NB4 (cell line): ENCODE measurements at regions not wholly inside any gene's neighbourhood (a gene's known extent, or its start where the extent isn't known, plus 50 kb on each side); places are given as distances from the start of the nearest gene placed in this dataset.
A peak's percentile ranks its signal among the peaks of the same experiment; 100 is the strongest.

Experiments
- DNase-seq: peaks from one replicate; pipeline ENCODE4 v3.0.0; 2010; ENCODE audit warnings: low read depth
- H3K4me3 ChIP-seq: one replicate; pipeline ENCODE4 v1.5.1; 2011; ENCODE audit warnings: mild to moderate bottlenecking, low read depth, low read length, moderate library complexity
- CTCF ChIP-seq: IDR thresholded peaks from one replicate; pipeline ENCODE4 v1.5.1; 2012; ENCODE audit warnings: low read depth, low read length
- MAX ChIP-seq: IDR thresholded peaks from 2 replicates; pipeline ENCODE4 v1.6.1; 2011; ENCODE audit warnings: low read depth, low read length
- MYC ChIP-seq: IDR thresholded peaks from 2 replicates; pipeline ENCODE4 v1.6.1; 2011; ENCODE audit warnings: low read depth, low read length
- POLR2A ChIP-seq: IDR thresholded peaks from 2 replicates; pipeline ENCODE4 v1.6.1; 2011; ENCODE audit warnings: mild to moderate bottlenecking; ENCODE audit not compliant: insufficient read length; ENCODE audit errors: extremely low read depth

GRCh38 chr3:152204218-152204617 is 64.5 kb upstream of the MBNL1 start:
- peak overlapping the region; percentile 77 for H3K4me3 ChIP-seq

DNA sequence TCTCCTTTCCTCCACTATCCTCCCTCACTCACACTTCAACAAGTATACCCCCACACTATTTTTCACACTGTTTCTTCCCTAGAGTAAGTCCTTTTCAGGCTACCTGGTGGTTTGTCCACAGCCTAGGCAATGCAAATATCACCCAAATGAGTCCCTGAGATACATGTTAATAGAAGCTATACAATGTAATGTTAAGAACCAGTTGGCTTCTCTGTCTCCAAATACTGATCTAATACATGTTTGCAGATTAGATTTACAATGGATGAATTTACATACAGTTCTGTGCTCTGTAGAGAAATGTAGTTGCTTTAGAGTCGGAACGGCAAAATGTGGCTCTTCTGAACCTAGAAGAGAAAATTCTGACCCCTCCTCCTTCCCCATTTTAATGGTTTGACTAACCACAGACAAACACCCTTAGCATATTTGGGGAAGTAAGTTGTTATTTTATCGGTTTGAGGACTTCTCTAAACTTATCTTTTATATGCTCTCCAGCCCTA is 63.6 kb upstream of the MBNL1 start:
- TF ChIP-seq MAX = no peak
- no peak for TF ChIP-seq CTCF
- TF ChIP-seq POLR2A = peak; percentile 44
- TF ChIP-seq MYC = no peak
- H3K4me3 ChIP-seq = peak overlapping the region; percentile 77
- peak; percentile 92 for DNase-seq

More at GRCh38 chr3:152204218-152204617, 64.5 kb upstream of the MBNL1 start:
- TF ChIP-seq MYC = no peak
- TF ChIP-seq MAX = no peak
- no peak for TF ChIP-seq CTCF
- TF ChIP-seq POLR2A = no peak
- peak; percentile 40 for DNase-seq

- H3K4me3 ChIP-seq = no peak overlapping the region
- no peak for DNase-seq
- TF ChIP-seq CTCF = no peak
- no peak for TF ChIP-seq MYC
- no peak for TF ChIP-seq POLR2A
- TF ChIP-seq MAX = no peak
Measured at GRCh38 chr3:152206243-152206760, 62.4 kb upstream of the MBNL1 start.

- DNase-seq = no peak
- TF ChIP-seq MYC (no peak), CTCF (no peak), POLR2A (no peak), MAX (no peak)
- no peak overlapping the region for H3K4me3 ChIP-seq
Measured at GRCh38 chr3:152208439-152208838, 60.3 kb upstream of the MBNL1 start.

- DNase-seq = no peak
- no peak for TF ChIP-seq MYC
- TF ChIP-seq POLR2A = no peak
- no peak for TF ChIP-seq MAX
- TF ChIP-seq CTCF = no peak
- no peak overlapping the region for H3K4me3 ChIP-seq
Measured at GRCh38 chr3:152209060-152209459, 59.7 kb upstream of the MBNL1 start.

- H3K4me3 ChIP-seq = no peak overlapping the region
- no peak for TF ChIP-seq CTCF
- DNase-seq = no peak
Measured at GRCh38 chr3:152209776-152210175, 59.0 kb upstream of the MBNL1 start.
